ENCODE measurements at regions not wholly inside any gene's neighbourhood (a gene's known extent, or its start where the extent isn't known, plus 50 kb on each side); places are given as distances from the start of the nearest gene placed in this dataset.

GRCh38 chr9:90098408-90098807, 493.6 kb downstream of the GADD45G start:
- Histone ChIP-seq H3K4me2 (ENCODE audit: low read depth, low read length, poor library complexity, severe bottlenecking) (no peak overlapping the region), H3K9ac (ENCODE audit: low read length) (no peak overlapping the region), H3K79me2 (ENCODE audit: insufficient read depth, low read length) (no peaks in the 10 kb centered on the region), H4K20me1 (ENCODE audit: low read depth, low read length) (no peaks in the 10 kb centered on the region), H2AFZ (ENCODE audit: low read depth, low read length, severe bottlenecking) (no peak overlapping the region), H3K27me3 (ENCODE audit: low read length) (no peaks in the 10 kb centered on the region), H3K9me2 (replicated peaks; ENCODE audit: insufficient read depth, low read length) (no peaks in the 10 kb centered on the region), H3K4me3 (ENCODE audit: insufficient read depth, low read length, poor library complexity, severe bottlenecking) (no peak overlapping the region), H3K9me3 (ENCODE audit: insufficient read depth, low read length) (no peaks in the 10 kb centered on the region), H3K36me3 (ENCODE audit: low read length) (no peaks in the 10 kb centered on the region), H3F3A (ENCODE audit: insufficient read depth) (no peaks in the 10 kb centered on the region), H3K27ac (ENCODE audit: low read depth, low read length) (no peak overlapping the region)
- TF ChIP-seq, protein P1, sequence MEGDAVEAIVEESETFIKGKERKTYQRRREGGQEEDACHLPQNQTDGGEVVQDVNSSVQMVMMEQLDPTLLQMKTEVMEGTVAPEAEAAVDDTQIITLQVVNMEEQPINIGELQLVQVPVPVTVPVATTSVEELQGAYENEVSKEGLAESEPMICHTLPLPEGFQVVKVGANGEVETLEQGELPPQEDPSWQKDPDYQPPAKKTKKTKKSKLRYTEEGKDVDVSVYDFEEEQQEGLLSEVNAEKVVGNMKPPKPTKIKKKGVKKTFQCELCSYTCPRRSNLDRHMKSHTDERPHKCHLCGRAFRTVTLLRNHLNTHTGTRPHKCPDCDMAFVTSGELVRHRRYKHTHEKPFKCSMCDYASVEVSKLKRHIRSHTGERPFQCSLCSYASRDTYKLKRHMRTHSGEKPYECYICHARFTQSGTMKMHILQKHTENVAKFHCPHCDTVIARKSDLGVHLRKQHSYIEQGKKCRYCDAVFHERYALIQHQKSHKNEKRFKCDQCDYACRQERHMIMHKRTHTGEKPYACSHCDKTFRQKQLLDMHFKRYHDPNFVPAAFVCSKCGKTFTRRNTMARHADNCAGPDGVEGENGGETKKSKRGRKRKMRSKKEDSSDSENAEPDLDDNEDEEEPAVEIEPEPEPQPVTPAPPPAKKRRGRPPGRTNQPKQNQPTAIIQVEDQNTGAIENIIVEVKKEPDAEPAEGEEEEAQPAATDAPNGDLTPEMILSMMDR (IDR thresholded peaks at IDR 0.05; ENCODE audit: insufficient read depth, low read length, poor library complexity, severe bottlenecking): no peak
- TF ChIP-seq EZH2phosphoT487 (conservative IDR thresholded peaks at IDR 0.05; ENCODE audit: low read length): no peak

DNA sequence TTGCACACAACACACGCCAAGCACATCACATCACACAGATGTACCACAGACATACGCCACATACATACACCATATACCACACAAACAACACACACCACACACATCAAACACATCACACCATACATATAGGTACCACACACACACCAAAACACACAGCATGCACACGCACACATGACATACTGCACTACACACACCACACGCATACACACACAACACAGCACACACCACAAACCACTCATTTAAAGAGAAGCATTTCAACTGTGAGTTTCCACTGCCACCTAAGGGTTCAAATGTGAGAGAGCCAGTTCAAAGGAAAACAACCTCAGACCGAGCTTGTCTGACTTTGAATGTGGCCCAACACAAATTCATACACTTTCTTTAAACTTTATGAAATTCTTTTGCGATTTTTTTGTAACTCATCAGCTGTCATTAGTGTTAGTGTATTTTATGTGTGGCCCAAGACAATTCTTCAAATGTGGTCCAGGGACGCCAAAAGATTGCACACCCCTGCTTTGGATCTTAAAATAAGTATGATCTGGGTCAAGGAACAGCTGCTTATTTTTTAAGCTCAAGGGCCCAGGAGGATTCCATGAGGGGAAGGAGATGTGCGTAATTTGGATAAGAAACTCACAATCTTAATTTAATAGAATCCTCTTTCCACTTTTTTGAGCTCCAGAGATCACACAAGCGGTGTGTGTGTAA, 494.6 kb downstream of the GADD45G start:
- Histone ChIP-seq H3K27me3 (ENCODE audit: low read length) (no peaks in the 10 kb centered on the region), H3K36me3 (ENCODE audit: low read length) (no peaks in the 10 kb centered on the region), H4K20me1 (ENCODE audit: low read depth, low read length) (no peaks in the 10 kb centered on the region), H3K9me3 (ENCODE audit: insufficient read depth, low read length) (no peaks in the 10 kb centered on the region), H3K9me2 (replicated peaks; ENCODE audit: insufficient read depth, low read length) (no peaks in the 10 kb centered on the region), H3K79me2 (ENCODE audit: insufficient read depth, low read length) (no peaks in the 10 kb centered on the region), H3K9ac (ENCODE audit: low read length) (no peak overlapping the region), H3K4me3 (ENCODE audit: insufficient read depth, low read length, poor library complexity, severe bottlenecking) (no peak overlapping the region), H2AFZ (ENCODE audit: low read depth, low read length, severe bottlenecking) (no peak overlapping the region), H3F3A (ENCODE audit: insufficient read depth) (no peaks in the 10 kb centered on the region), H3K27ac (ENCODE audit: low read depth, low read length) (no peak overlapping the region), H3K4me2 (ENCODE audit: low read depth, low read length, poor library complexity, severe bottlenecking) (no peak overlapping the region)
- TF ChIP-seq, protein P1 (IDR thresholded peaks at IDR 0.05; ENCODE audit: insufficient read depth, low read length, poor library complexity, severe bottlenecking): no peak
- TF ChIP-seq EZH2phosphoT487 (conservative IDR thresholded peaks at IDR 0.05; ENCODE audit: low read length): no peak

GRCh38 chr9:90100014-90100413, 495.2 kb downstream of the GADD45G start:
- Histone ChIP-seq H3K36me3 (ENCODE audit: low read length) (no peaks in the 10 kb centered on the region), H3K27ac (ENCODE audit: low read depth, low read length) (no peak overlapping the region)
- TF ChIP-seq, protein P1 (IDR thresholded peaks at IDR 0.05; ENCODE audit: insufficient read depth, low read length, poor library complexity, severe bottlenecking): no peak
- no peak for TF ChIP-seq EZH2phosphoT487 (conservative IDR thresholded peaks at IDR 0.05; ENCODE audit: low read length)

More at GRCh38 chr9:90100014-90100413, 495.2 kb downstream of the GADD45G start:
- no peak overlapping the region for H3K4me3 ChIP-seq (ENCODE audit: insufficient read depth, low read length, poor library complexity, severe bottlenecking)
- no peaks in the 10 kb centered on the region for H3K9me3 ChIP-seq (ENCODE audit: insufficient read depth, low read length)
- no peaks in the 10 kb centered on the region for H3F3A ChIP-seq (ENCODE audit: insufficient read depth)
- no peaks in the 10 kb centered on the region for H3K27me3 ChIP-seq (ENCODE audit: low read length)
- no peak overlapping the region for H3K9ac ChIP-seq (ENCODE audit: low read length)
- no peak overlapping the region for H3K4me2 ChIP-seq (ENCODE audit: low read depth, low read length, poor library complexity, severe bottlenecking)
- no peaks in the 10 kb centered on the region for H3K9me2 ChIP-seq (replicated peaks; ENCODE audit: insufficient read depth, low read length)
- H3K79me2 ChIP-seq (ENCODE audit: insufficient read depth, low read length): no peaks in the 10 kb centered on the region
- H4K20me1 ChIP-seq (ENCODE audit: low read depth, low read length): no peaks in the 10 kb centered on the region
- no peak overlapping the region for H2AFZ ChIP-seq (ENCODE audit: low read depth, low read length, severe bottlenecking)

Measured in SU-DHL-6 (cell line).